ENCODE measurements at regions not wholly inside any gene's neighbourhood (a gene's known extent, or its start where the extent isn't known, plus 50 kb on each side); places are given as distances from the start of the nearest gene placed in this dataset.

DNA sequence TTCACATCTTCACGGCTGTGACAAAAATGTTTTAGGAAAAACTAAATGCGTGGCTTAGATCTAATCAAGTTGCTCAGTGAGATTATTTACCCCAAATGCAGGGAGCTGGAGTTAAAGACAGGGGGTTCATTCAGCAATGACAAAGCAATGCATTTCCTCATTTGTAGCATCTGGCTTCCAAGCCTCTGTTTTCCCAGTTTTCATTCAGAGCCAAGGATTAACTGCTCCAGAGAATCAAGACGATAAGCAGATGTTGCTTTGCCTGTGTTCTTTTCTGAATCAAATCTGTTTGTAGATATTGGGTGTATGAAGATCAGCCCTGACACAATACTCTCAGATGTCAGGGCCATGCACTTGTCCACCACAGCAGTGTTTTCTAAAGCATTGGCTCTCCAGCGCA lies 147.4 kb upstream of the SIX2 start:
- H3K4me1 ChIP-seq (ENCODE audit: insufficient read depth, low read length, poor library complexity, severe bottlenecking): no peaks in the 10 kb centered on the region
- POLR2A ChIA-PET (ENCODE audit: low non-redundant PET): no interaction called here
- H3K27ac ChIP-seq (ENCODE audit: low read depth, low read length, poor library complexity, severe bottlenecking): no peak overlapping the region
- H3K27me3 ChIP-seq (replicated peaks; ENCODE audit: insufficient read depth, low read depth, low read length, poor library complexity): peaks cover 35% of the 10 kb centered on the region
- no TSS peak for BruUV-seq (replicated peaks)
- H3K4me3 ChIP-seq (ENCODE audit: low read depth, low read length, poor library complexity, severe bottlenecking): no peak overlapping the region
- no peaks in the 10 kb centered on the region for H3K9me3 ChIP-seq (ENCODE audit: low read depth, low read length, poor library complexity, severe bottlenecking)
- no peak for DNase-seq (ENCODE audit: low spot score)
- intact Hi-C loops (cut with micrococcal nuclease; ENCODE audit: unreplicated experiment): no loop called here
- CTCF ChIA-PET: no interaction called here
- H3K36me3 ChIP-seq (ENCODE audit: insufficient read depth, low read length, poor library complexity, severe bottlenecking): no peaks in the 10 kb centered on the region
- TF ChIP-seq EZH2 (IDR thresholded peaks at IDR 0.05; ENCODE audit: borderline replicate concordance, low read depth, low read length, poor library complexity, severe bottlenecking): no peak
- TF ChIP-seq, protein P1, sequence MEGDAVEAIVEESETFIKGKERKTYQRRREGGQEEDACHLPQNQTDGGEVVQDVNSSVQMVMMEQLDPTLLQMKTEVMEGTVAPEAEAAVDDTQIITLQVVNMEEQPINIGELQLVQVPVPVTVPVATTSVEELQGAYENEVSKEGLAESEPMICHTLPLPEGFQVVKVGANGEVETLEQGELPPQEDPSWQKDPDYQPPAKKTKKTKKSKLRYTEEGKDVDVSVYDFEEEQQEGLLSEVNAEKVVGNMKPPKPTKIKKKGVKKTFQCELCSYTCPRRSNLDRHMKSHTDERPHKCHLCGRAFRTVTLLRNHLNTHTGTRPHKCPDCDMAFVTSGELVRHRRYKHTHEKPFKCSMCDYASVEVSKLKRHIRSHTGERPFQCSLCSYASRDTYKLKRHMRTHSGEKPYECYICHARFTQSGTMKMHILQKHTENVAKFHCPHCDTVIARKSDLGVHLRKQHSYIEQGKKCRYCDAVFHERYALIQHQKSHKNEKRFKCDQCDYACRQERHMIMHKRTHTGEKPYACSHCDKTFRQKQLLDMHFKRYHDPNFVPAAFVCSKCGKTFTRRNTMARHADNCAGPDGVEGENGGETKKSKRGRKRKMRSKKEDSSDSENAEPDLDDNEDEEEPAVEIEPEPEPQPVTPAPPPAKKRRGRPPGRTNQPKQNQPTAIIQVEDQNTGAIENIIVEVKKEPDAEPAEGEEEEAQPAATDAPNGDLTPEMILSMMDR (conservative IDR thresholded peaks at IDR 0.05; ENCODE audit: low read depth, low read length): no peak

DNA sequence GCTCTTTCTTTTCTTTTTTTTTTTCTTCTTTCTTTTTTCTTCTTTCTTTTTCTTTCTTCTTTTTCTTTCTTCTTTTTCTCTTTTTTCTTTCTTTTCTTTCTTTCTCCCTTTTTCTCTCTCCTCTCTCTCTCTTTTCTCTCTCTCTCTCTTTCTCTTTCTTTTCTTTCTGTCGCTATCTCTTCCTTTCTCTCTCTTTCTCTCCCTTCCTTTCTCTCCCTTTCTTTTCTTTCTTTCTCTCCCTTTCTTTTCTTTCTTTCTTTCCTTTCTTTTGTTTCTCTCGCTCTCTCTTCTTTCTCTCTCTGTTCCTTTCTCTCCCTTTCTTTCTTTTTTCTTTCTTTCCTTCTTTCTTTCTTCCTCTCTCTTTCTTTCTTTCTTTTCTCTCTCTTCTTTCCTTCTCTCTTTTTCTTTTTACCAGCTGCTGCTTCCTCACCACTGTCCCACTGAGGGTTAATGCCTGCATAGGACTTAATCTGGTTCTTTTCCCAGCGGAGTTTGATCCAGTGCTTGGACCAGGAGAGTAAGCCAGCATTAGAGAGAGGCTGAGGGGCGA lies 145.4 kb upstream of the SIX2 start:
- no peak for DNase-seq (ENCODE audit: low spot score)
- Histone ChIP-seq H3K27ac (ENCODE audit: low read depth, low read length, poor library complexity, severe bottlenecking) (no peak overlapping the region), H3K4me1 (ENCODE audit: insufficient read depth, low read length, poor library complexity, severe bottlenecking) (no peaks in the 10 kb centered on the region), H3K4me3 (ENCODE audit: low read depth, low read length, poor library complexity, severe bottlenecking) (no peak overlapping the region), H3K36me3 (ENCODE audit: insufficient read depth, low read length, poor library complexity, severe bottlenecking) (no peaks in the 10 kb centered on the region), H3K9me3 (ENCODE audit: low read depth, low read length, poor library complexity, severe bottlenecking) (no peaks in the 10 kb centered on the region), H3K27me3 (replicated peaks; ENCODE audit: insufficient read depth, low read depth, low read length, poor library complexity) (peaks cover 28% of the 10 kb centered on the region)
- POLR2A ChIA-PET (ENCODE audit: low non-redundant PET): interaction anchor here (0.5 kb wide), 1 partner anchor 41 kb away, joined by 4 read pairs; no protein-coding TSS in a partner anchor
- BruUV-seq (replicated peaks): no TSS peak
- CTCF ChIA-PET: no interaction called here
- TF ChIP-seq, protein P1 (conservative IDR thresholded peaks at IDR 0.05; ENCODE audit: low read depth, low read length): no peak
- TF ChIP-seq EZH2 (IDR thresholded peaks at IDR 0.05; ENCODE audit: borderline replicate concordance, low read depth, low read length, poor library complexity, severe bottlenecking): no peak
- intact Hi-C loops (cut with micrococcal nuclease; ENCODE audit: unreplicated experiment): no loop called here

DNA sequence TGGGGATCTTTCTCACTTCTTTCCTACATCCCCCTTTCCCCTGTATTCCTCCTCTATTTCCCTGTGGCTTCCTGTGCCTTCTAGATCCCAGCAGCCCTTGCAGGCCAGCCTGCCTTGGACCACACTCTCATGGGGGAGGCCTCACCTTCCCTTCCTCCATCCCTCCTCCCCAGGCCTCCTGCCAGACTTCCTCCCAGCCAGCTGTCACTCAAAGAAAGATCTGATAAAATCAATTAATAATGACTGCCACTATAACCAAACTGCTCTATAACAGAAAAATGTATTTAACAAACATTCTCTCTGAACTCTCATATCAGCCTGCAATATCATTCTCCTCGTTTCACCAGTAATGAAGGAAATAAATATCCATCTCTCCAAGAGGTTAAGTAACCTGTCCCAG lies 144.9 kb upstream of the SIX2 start:
- ChIA-PET CTCF (no interaction called here), POLR2A (ENCODE audit: low non-redundant PET) (no interaction called here)
- Histone ChIP-seq H3K4me3 (ENCODE audit: low read depth, low read length, poor library complexity, severe bottlenecking) (no peak overlapping the region), H3K9me3 (ENCODE audit: low read depth, low read length, poor library complexity, severe bottlenecking) (no peaks in the 10 kb centered on the region), H3K27ac (ENCODE audit: low read depth, low read length, poor library complexity, severe bottlenecking) (no peak overlapping the region), H3K4me1 (ENCODE audit: insufficient read depth, low read length, poor library complexity, severe bottlenecking) (no peaks in the 10 kb centered on the region), H3K36me3 (ENCODE audit: insufficient read depth, low read length, poor library complexity, severe bottlenecking) (no peaks in the 10 kb centered on the region), H3K27me3 (replicated peaks; ENCODE audit: insufficient read depth, low read depth, low read length, poor library complexity) (peaks cover 25% of the 10 kb centered on the region)
- BruUV-seq (replicated peaks): no TSS peak
- intact Hi-C loops (cut with micrococcal nuclease; ENCODE audit: unreplicated experiment): no loop called here
- TF ChIP-seq, protein P1 (conservative IDR thresholded peaks at IDR 0.05; ENCODE audit: low read depth, low read length): no peak
- TF ChIP-seq EZH2 (IDR thresholded peaks at IDR 0.05; ENCODE audit: borderline replicate concordance, low read depth, low read length, poor library complexity, severe bottlenecking): no peak
- no peak for DNase-seq (ENCODE audit: low spot score)

All from A673 (cell line).